ENCODE measurements at regions not wholly inside any gene's neighbourhood (a gene's known extent, or its start where the extent isn't known, plus 50 kb on each side); places are given as distances from the start of the nearest gene placed in this dataset.

- TF ChIP-seq EZH2phosphoT487 (IDR thresholded peaks at IDR 0.05; ENCODE audit: borderline replicate concordance, low read depth) (no peak), EP300 (IDR thresholded peaks at IDR 0.05; ENCODE audit: borderline replicate concordance in 1 of 2, low read depth in 1 of 2, low read length in 1 of 2) (no peak), FOXM1 (IDR thresholded peaks at IDR 0.05; ENCODE audit: low read depth) (no peak), TCF12 (IDR thresholded peaks at IDR 0.05) (no peak), GABPA (IDR thresholded peaks at IDR 0.05; ENCODE audit: low read depth) (no peak), FOXJ3 (CRISPR knock-in tag; IDR thresholded peaks at IDR 0.05) (no peak), YY1 (IDR thresholded peaks at IDR 0.05; ENCODE audit: low read depth) (no peak), POLR2AphosphoS5 (IDR thresholded peaks at IDR 0.05; ENCODE audit: low read depth, low read length) (no peak), GATA2 (CRISPR knock-in tag; IDR thresholded peaks at IDR 0.05) (no peak)
- TF ChIP-seq, protein P1, sequence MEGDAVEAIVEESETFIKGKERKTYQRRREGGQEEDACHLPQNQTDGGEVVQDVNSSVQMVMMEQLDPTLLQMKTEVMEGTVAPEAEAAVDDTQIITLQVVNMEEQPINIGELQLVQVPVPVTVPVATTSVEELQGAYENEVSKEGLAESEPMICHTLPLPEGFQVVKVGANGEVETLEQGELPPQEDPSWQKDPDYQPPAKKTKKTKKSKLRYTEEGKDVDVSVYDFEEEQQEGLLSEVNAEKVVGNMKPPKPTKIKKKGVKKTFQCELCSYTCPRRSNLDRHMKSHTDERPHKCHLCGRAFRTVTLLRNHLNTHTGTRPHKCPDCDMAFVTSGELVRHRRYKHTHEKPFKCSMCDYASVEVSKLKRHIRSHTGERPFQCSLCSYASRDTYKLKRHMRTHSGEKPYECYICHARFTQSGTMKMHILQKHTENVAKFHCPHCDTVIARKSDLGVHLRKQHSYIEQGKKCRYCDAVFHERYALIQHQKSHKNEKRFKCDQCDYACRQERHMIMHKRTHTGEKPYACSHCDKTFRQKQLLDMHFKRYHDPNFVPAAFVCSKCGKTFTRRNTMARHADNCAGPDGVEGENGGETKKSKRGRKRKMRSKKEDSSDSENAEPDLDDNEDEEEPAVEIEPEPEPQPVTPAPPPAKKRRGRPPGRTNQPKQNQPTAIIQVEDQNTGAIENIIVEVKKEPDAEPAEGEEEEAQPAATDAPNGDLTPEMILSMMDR (IDR thresholded peaks at IDR 0.05) = no peak
- TF ChIP-seq, protein P2, sequence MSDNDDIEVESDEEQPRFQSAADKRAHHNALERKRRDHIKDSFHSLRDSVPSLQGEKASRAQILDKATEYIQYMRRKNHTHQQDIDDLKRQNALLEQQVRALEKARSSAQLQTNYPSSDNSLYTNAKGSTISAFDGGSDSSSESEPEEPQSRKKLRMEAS (IDR thresholded peaks at IDR 0.05; ENCODE audit: low read depth) = no peak
- TF ChIP-seq, protein P3, sequence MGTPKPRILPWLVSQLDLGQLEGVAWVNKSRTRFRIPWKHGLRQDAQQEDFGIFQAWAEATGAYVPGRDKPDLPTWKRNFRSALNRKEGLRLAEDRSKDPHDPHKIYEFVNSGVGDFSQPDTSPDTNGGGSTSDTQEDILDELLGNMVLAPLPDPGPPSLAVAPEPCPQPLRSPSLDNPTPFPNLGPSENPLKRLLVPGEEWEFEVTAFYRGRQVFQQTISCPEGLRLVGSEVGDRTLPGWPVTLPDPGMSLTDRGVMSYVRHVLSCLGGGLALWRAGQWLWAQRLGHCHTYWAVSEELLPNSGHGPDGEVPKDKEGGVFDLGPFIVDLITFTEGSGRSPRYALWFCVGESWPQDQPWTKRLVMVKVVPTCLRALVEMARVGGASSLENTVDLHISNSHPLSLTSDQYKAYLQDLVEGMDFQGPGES (IDR thresholded peaks at IDR 0.05; ENCODE audit: low read depth, low read length) = no peak
- TF ChIP-seq, protein P4, sequence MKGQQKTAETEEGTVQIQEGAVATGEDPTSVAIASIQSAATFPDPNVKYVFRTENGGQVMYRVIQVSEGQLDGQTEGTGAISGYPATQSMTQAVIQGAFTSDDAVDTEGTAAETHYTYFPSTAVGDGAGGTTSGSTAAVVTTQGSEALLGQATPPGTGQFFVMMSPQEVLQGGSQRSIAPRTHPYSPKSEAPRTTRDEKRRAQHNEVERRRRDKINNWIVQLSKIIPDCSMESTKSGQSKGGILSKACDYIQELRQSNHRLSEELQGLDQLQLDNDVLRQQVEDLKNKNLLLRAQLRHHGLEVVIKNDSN (IDR thresholded peaks at IDR 0.05; ENCODE audit: borderline replicate concordance, low read depth) = no peak
Measured at GRCh38 chr9:16316911-16317817, 553.3 kb downstream of the BNC2 start.

Measured in SK-N-SH (cell line).